Astrocyte (in vitro differentiated cells and primary cell): ENCODE measurements at regions not wholly inside any gene's neighbourhood (a gene's known extent, or its start where the extent isn't known, plus 50 kb on each side); places are given as distances from the start of the nearest gene placed in this dataset.

Experiments
- DNase-seq: peaks from one replicate; pipeline ENCODE4 v3.0.0-alpha.2; 2010; ENCODE audit warnings: low read depth
- FAIRE-seq: peaks from 2 replicates; lab custom pipeline; 2011; peaks lifted over from hg19 to GRCh38; lab: Jason Lieb, UNC
- H2AFZ ChIP-seq: 2 replicates; pipeline ENCODE4 v1.6.0; 2012; ENCODE audit warnings: low read depth, low read length, inconsistent platforms
- H3K27ac ChIP-seq: 2 replicates; pipeline ENCODE4 v1.5.1; 2011; ENCODE audit warnings: low read depth, low read length, inconsistent platforms
- H3K27me3 ChIP-seq: 2 replicates; pipeline ENCODE4 v1.6.0; 2011; ENCODE audit warnings: low read length, inconsistent platforms; ENCODE audit not compliant: insufficient read depth
- H3K36me3 ChIP-seq: 2 replicates; pipeline ENCODE4 v1.5.1; 2011; ENCODE audit warnings: low read length, inconsistent platforms; ENCODE audit not compliant: insufficient read depth
- H3K4me1 ChIP-seq: 2 replicates; pipeline ENCODE4 v1.5.1; 2011; ENCODE audit warnings: low read length, inconsistent platforms; ENCODE audit not compliant: insufficient read depth
- H3K4me2 ChIP-seq: 2 replicates; pipeline ENCODE4 v1.6.0; 2012; ENCODE audit warnings: low read length, inconsistent platforms
- H3K4me3 ChIP-seq: 2 replicates; pipeline ENCODE4 v1.5.1; 2011; ENCODE audit warnings: low read depth, mild to moderate bottlenecking, low read length, inconsistent platforms; ENCODE audit not compliant: insufficient read depth
- H3K79me2 ChIP-seq: 2 replicates; pipeline ENCODE4 v1.6.0; 2012; ENCODE audit warnings: mild to moderate bottlenecking, low read length, inconsistent platforms; ENCODE audit not compliant: insufficient read depth
- H3K9ac ChIP-seq: 2 replicates; pipeline ENCODE4 v1.6.0; 2012; ENCODE audit warnings: mild to moderate bottlenecking, low read length, inconsistent platforms
- H3K9me3 ChIP-seq: 2 replicates; pipeline ENCODE4 v1.5.1; 2012; ENCODE audit warnings: low read depth, mild to moderate bottlenecking, low read length, inconsistent platforms; ENCODE audit not compliant: insufficient read depth
- H4K20me1 ChIP-seq: 2 replicates; pipeline ENCODE4 v1.6.0; 2012; ENCODE audit warnings: low read length, inconsistent platforms; ENCODE audit not compliant: insufficient read depth
- H3K27ac Mint-ChIP-seq: one replicate; pipeline ENCODE4 v1.8.0; 2021; ENCODE audit warnings: mild to moderate bottlenecking, mixed read lengths; ENCODE audit not compliant: unreplicated experiment
- H3K27me3 Mint-ChIP-seq: one replicate; pipeline ENCODE4 v1.8.0; 2021; ENCODE audit warnings: low read depth, mixed read lengths; ENCODE audit not compliant: unreplicated experiment
- H3K36me3 Mint-ChIP-seq: one replicate; pipeline ENCODE4 v1.8.0; 2021; ENCODE audit warnings: low read depth, mixed read lengths; ENCODE audit not compliant: unreplicated experiment
- H3K4me1 Mint-ChIP-seq: one replicate; pipeline ENCODE4 v1.8.0; 2021; ENCODE audit warnings: low read depth, mixed read lengths; ENCODE audit not compliant: unreplicated experiment
- H3K4me3 Mint-ChIP-seq: one replicate; pipeline ENCODE4 v1.8.0; 2021; ENCODE audit warnings: mild to moderate bottlenecking, moderate library complexity, mixed read lengths; ENCODE audit not compliant: unreplicated experiment
- H3K9me3 Mint-ChIP-seq: one replicate; pipeline ENCODE4 v1.8.0; 2021; ENCODE audit warnings: mild to moderate bottlenecking, mixed read lengths; ENCODE audit not compliant: unreplicated experiment
- EZH2 ChIP-seq: IDR thresholded peaks from 2 replicates; pipeline ENCODE4 v1.6.1; 2012; ENCODE audit warnings: mild to moderate bottlenecking, low read length, inconsistent platforms; ENCODE audit not compliant: insufficient read depth
- TF ChIP-seq, protein P1 (sequence below): IDR thresholded peaks from 2 replicates; pipeline ENCODE4 v1.5.1; 2011; ENCODE audit warnings: low read depth, mild to moderate bottlenecking, inconsistent platforms, low read length, moderate library complexity; ENCODE audit not compliant: insufficient read depth

DNA sequence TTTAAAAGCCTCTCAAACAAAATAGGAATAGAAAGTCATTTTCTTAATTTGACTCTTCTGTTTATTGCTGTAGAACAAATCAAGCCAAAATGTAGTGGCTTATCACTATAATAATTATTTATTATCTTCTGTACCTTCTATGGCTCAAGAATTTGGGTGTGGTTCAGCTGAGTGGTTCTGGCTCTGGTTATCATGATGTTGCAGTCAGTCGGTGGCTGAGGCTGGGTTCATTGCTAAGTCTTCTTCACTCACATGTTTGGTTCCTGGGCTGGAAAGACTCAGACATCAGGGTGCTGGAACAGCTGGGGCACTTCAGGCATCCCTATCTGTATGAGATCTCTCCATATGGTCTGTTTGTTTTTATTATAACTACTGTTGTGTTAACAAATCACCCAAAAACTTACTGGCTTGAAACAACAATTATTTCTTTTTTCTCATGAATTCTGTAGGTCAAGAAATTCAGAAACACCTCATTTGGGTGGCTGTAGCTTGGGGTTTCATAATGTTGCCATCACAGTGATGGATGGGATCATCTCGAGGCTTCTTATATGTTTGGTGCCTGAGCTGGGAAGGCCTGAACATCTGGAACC, 165.5 kb upstream of the FOXN2 start:
- Histone ChIP-seq H3K9ac (no peak overlapping the region), H3K4me1 (no peaks in the 10 kb centered on the region), H4K20me1 (no peaks in the 10 kb centered on the region), H3K4me2 (no peak overlapping the region), H3K27ac (no peak overlapping the region), H3K79me2 (no peaks in the 10 kb centered on the region), H3K27me3 (no peaks in the 10 kb centered on the region), H3K4me3 (no peak overlapping the region), H3K36me3 (no peaks in the 10 kb centered on the region), H2AFZ (no peak overlapping the region), H3K9me3 (no peaks in the 10 kb centered on the region)
- H3K9me3 Mint-ChIP-seq, result no peaks in the 10 kb centered on the region
- H3K4me3 Mint-ChIP-seq, result no peak overlapping the region
- FAIRE-seq (no peak), DNase-seq (no peak)
- H3K4me1 Mint-ChIP-seq, result peaks cover 14% of the 10 kb centered on the region
- no peaks in the 10 kb centered on the region for H3K36me3 Mint-ChIP-seq
- no peaks in the 10 kb centered on the region for H3K27me3 Mint-ChIP-seq
- TF ChIP-seq, protein P1, sequence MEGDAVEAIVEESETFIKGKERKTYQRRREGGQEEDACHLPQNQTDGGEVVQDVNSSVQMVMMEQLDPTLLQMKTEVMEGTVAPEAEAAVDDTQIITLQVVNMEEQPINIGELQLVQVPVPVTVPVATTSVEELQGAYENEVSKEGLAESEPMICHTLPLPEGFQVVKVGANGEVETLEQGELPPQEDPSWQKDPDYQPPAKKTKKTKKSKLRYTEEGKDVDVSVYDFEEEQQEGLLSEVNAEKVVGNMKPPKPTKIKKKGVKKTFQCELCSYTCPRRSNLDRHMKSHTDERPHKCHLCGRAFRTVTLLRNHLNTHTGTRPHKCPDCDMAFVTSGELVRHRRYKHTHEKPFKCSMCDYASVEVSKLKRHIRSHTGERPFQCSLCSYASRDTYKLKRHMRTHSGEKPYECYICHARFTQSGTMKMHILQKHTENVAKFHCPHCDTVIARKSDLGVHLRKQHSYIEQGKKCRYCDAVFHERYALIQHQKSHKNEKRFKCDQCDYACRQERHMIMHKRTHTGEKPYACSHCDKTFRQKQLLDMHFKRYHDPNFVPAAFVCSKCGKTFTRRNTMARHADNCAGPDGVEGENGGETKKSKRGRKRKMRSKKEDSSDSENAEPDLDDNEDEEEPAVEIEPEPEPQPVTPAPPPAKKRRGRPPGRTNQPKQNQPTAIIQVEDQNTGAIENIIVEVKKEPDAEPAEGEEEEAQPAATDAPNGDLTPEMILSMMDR, result no peak
- TF ChIP-seq EZH2, result no peak
- H3K27ac Mint-ChIP-seq, result no peak overlapping the region

DNA sequence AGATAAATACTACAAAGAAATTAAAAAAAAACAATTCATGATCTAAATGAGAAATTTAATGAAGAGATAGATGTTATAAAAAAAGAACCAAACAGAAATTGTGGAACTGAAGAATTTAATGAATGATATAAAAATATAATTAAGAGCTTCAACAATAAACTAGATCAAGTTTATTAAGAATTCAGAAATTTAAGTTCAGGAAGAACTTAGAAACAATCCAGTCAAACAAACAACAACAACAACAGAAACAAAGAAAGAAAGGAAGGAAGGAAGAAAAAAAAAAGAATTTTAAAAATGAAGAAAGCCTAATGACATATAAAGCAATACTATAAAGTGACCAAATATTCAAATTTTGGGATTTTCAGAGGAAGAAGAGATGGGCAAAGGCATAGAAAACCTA, 157.3 kb upstream of the FOXN2 start:
- Histone ChIP-seq H3K9me3 (no peaks in the 10 kb centered on the region), H3K27ac (no peak overlapping the region), H4K20me1 (no peaks in the 10 kb centered on the region), H3K4me1 (no peaks in the 10 kb centered on the region), H3K79me2 (no peaks in the 10 kb centered on the region), H3K9ac (no peak overlapping the region), H3K36me3 (no peaks in the 10 kb centered on the region), H2AFZ (no peak overlapping the region), H3K4me2 (no peak overlapping the region), H3K27me3 (no peaks in the 10 kb centered on the region), H3K4me3 (no peak overlapping the region)
- no peak for DNase-seq
- H3K4me1 Mint-ChIP-seq, result no peaks in the 10 kb centered on the region
- peaks cover 7% of the 10 kb centered on the region for H3K9me3 Mint-ChIP-seq
- TF ChIP-seq, protein P1, result no peak
- TF ChIP-seq EZH2, result no peak
- H3K27ac Mint-ChIP-seq, result no peak overlapping the region
- no peaks in the 10 kb centered on the region for H3K36me3 Mint-ChIP-seq
- H3K27me3 Mint-ChIP-seq, result no peaks in the 10 kb centered on the region
- FAIRE-seq, result no peak
- no peak overlapping the region for H3K4me3 Mint-ChIP-seq

DNA sequence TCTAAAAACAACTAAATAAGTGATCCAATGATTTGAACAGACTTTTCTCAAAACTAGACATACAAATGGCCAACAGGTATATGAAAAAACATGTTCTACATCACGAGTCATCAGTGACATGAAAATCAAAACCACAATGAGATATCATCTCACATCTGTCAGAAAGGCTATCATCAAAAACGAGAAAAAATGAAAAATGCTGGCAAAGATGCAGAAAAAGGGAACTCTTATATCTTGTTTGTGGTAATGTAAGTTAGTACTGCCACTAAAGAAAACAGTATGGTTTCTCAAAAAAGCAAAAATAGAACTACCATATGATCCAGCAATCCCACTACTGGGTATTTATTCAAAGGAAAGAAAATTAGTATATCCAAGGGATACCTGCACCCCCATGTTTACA, 152.9 kb upstream of the FOXN2 start:
- H3K4me3 ChIP-seq, result no peak overlapping the region
- H3K9me3 Mint-ChIP-seq, result peaks cover 3% of the 10 kb centered on the region
- H2AFZ ChIP-seq, result no peak overlapping the region
- no peak for TF ChIP-seq EZH2
- TF ChIP-seq, protein P1, result no peak
- H3K9ac ChIP-seq, result no peak overlapping the region
- H3K27ac ChIP-seq, result no peak overlapping the region
- FAIRE-seq, result no peak
- no peaks in the 10 kb centered on the region for H3K9me3 ChIP-seq
- H4K20me1 ChIP-seq, result no peaks in the 10 kb centered on the region
- no peaks in the 10 kb centered on the region for H3K36me3 Mint-ChIP-seq
- H3K4me1 Mint-ChIP-seq, result no peaks in the 10 kb centered on the region
- no peak overlapping the region for H3K4me2 ChIP-seq
- DNase-seq, result no peak
- H3K4me1 ChIP-seq, result no peaks in the 10 kb centered on the region
- H3K36me3 ChIP-seq, result no peaks in the 10 kb centered on the region
- H3K27me3 ChIP-seq, result no peaks in the 10 kb centered on the region
- H3K4me3 Mint-ChIP-seq, result no peak overlapping the region
- H3K27ac Mint-ChIP-seq, result no peak overlapping the region
- no peaks in the 10 kb centered on the region for H3K79me2 ChIP-seq
- no peaks in the 10 kb centered on the region for H3K27me3 Mint-ChIP-seq
